HCT116 (cell line): ENCODE measurements at regions not wholly inside any gene's neighbourhood (a gene's known extent, or its start where the extent isn't known, plus 50 kb on each side); places are given as distances from the start of the nearest gene placed in this dataset.

ENCODE experiments used
- ATAC-seq: fragments of 200-7000 bp; cut with Tn5 transposase; 2 replicates; pipeline ENCODE4 v1.9.1; 2020; ENCODE audit warnings: mild to moderate bottlenecking, moderate library complexity
- BruUV-seq: library from RNA; stranded (reverse); fragments of 400-500 nt; replicated peaks from 2 replicates; lab custom pipeline; 2021; lab: Mats Ljungman, UMichigan
- CTCF ChIA-PET: fragments of 300-600 bp; sonication (Branson Sonifier 250); formaldehyde crosslinking; loops from one replicate; lab custom pipeline; 2021; ENCODE audit warnings: antibody characterized with exemption; lab: Charles Lee
- POLR2A ChIA-PET: fragments of 300-600, 350-600 bp; sonication (Branson Sonifier 250); formaldehyde crosslinking; loops from one replicate; lab custom pipeline; 2021; ENCODE audit warnings: antibody characterized with exemption; lab: Charles Lee
- RAD21 ChIA-PET, 2 experiments: fragments of 300-600 bp; sonication (Branson Sonifier 250); formaldehyde crosslinking; loops; one replicate each; lab custom pipeline; 2023; ENCODE audit warnings: low total read pairs in 2 of 2; ENCODE audit not compliant: uncharacterized antibody in 2 of 2, unreplicated experiment in 2 of 2, low non-redundant PET in 1 of 2; lab: Charles Lee
- DNase-seq: peaks from one replicate; pipeline ENCODE4 v3.0.0-alpha.2; 2010; ENCODE audit warnings: low read depth, low spot score
- H2AFZ ChIP-seq: fragments of 200-600 bp; shearing (Covaris generic), sonication (generic); 2 replicates; pipeline ENCODE4 v1.6.1; 2017; ENCODE audit warnings: low read depth, mixed run types, mixed read lengths, antibody characterized with exemption, low read length; ENCODE audit not compliant: poor library complexity, severe bottlenecking
- H3K27ac ChIP-seq: 2 replicates; pipeline ENCODE4 v1.5.1; 2012; ENCODE audit warnings: low read depth, low read length
- H3K27me3 ChIP-seq: fragments of 200-600 bp; sonication (generic); 2 replicates; pipeline ENCODE4 v1.6.1; 2016; ENCODE audit warnings: mixed run types, low read length, mixed read lengths; ENCODE audit not compliant: insufficient read depth
- H3K36me3 ChIP-seq, 2 experiments: fragments of 200-500 bp in 1 of 2; fragments of 200-600 bp in 1 of 2; sonication (Bioruptor generic) in 1 of 2; sonication (generic) in 1 of 2; 2 replicates each; pipeline versions ENCODE4 v1.5.1 to v1.6.1; 2014 to 2016; ENCODE audit warnings: low read length in 2 of 2, inconsistent platforms in 1 of 2, mixed read lengths in 1 of 2, mixed run types in 1 of 2; ENCODE audit not compliant: insufficient read depth in 2 of 2, control insufficient read depth in 1 of 2
- H3K4me1 ChIP-seq, 2 experiments: fragments of 200-600 bp in 1 of 2; sonication (generic) in 1 of 2; 2 replicates each; pipeline versions ENCODE4 v1.5.1 to v1.6.1; 2012 to 2017; ENCODE audit warnings: low read length in 2 of 2, inconsistent platforms in 1 of 2, mild to moderate bottlenecking in 1 of 2, mixed read lengths in 1 of 2, mixed run types in 1 of 2, moderate library complexity in 1 of 2; ENCODE audit not compliant: insufficient read depth in 2 of 2, control insufficient read depth in 1 of 2
- H3K4me2 ChIP-seq: fragments of 200-600 bp; sonication (generic); 2 replicates; pipeline ENCODE4 v1.6.1; 2017; ENCODE audit warnings: mixed run types, low read length, mixed read lengths
- H3K4me3 ChIP-seq, 2 experiments: fragments of 200-600 bp in 1 of 2; sonication (generic) in 1 of 2; replicated peaks in 1 of 2; 2 replicates each; pipeline ENCODE4 v1.5.1; 2011 to 2016; ENCODE audit warnings: low read length in 2 of 2, control low read depth in 1 of 2, low read depth in 1 of 2, mild to moderate bottlenecking in 1 of 2, mixed read lengths in 1 of 2, mixed run types in 1 of 2
- H3K79me2 ChIP-seq: fragments of 200-600 bp; sonication (generic); 2 replicates; pipeline ENCODE4 v1.6.1; 2017; ENCODE audit warnings: mild to moderate bottlenecking, mixed run types, low read length, moderate library complexity, mixed read lengths; ENCODE audit not compliant: insufficient read depth
- H3K9ac ChIP-seq: fragments of 200-600 bp; sonication (generic); 2 replicates; pipeline ENCODE4 v1.6.1; 2016; ENCODE audit warnings: low read length, mixed read lengths
- H3K9me2 ChIP-seq: fragments of 200-600 bp; sonication (generic), shearing (Covaris generic); 2 replicates; pipeline ENCODE4 v1.6.1; 2017; ENCODE audit warnings: mixed run types, mild to moderate bottlenecking, moderate library complexity; ENCODE audit not compliant: insufficient read depth
- H3K9me3 ChIP-seq, 2 experiments: fragments of 200-500 bp in 1 of 2; fragments of 200-600 bp in 1 of 2; sonication (Bioruptor generic) in 1 of 2; sonication (generic) in 1 of 2; 2 replicates each; pipeline ENCODE4 v1.6.1; 2014 to 2017; ENCODE audit warnings: low read length in 2 of 2, mixed read lengths in 2 of 2, inconsistent platforms in 1 of 2, low read depth in 1 of 2, mild to moderate bottlenecking in 1 of 2, mixed run types in 1 of 2, moderate library complexity in 1 of 2; ENCODE audit not compliant: control insufficient read depth in 1 of 2, insufficient read depth in 1 of 2
- H4K20me1 ChIP-seq: fragments of 200-600 bp; sonication (generic), shearing (Covaris generic); 2 replicates; pipeline ENCODE4 v1.6.1; 2017; ENCODE audit warnings: mixed run types, mild to moderate bottlenecking, moderate library complexity; ENCODE audit not compliant: insufficient read depth
- CEBPB ChIP-seq: IDR thresholded peaks from 2 replicates; pipeline ENCODE4 v1.6.1; 2012; ENCODE audit warnings: low read depth
- EZH2 ChIP-seq: fragments of 200-600 bp; sonication (generic); IDR thresholded peaks from 2 replicates; pipeline ENCODE4 v1.6.1; 2017; ENCODE audit warnings: antibody characterized with exemption, mixed run types
- EZH2phosphoT487 ChIP-seq: fragments of 200-600 bp; IDR thresholded peaks from 2 replicates; pipeline ENCODE4 v1.6.1; 2018; ENCODE audit warnings: antibody characterized with exemption, borderline replicate concordance
- FOSL1 ChIP-seq: IDR thresholded peaks from 2 replicates; pipeline ENCODE4 v1.6.1; 2012; ENCODE audit warnings: low read depth
- SIN3A ChIP-seq: IDR thresholded peaks from 2 replicates; pipeline ENCODE4 v1.6.1; 2012; ENCODE audit warnings: low read depth
- TCF7L2 ChIP-seq: IDR thresholded peaks from 2 replicates; pipeline ENCODE4 v1.7.0; 2011; ENCODE audit warnings: borderline replicate concordance, inconsistent platforms; ENCODE audit not compliant: insufficient read depth, insufficient read length; ENCODE audit errors: extremely low read depth
- ZFX ChIP-seq: fragments of 450-650 bp; IDR thresholded peaks from 2 replicates; pipeline ENCODE4 v1.6.1; 2017
- ZNF274 ChIP-seq: fragments of 200-500 bp; sonication (Bioruptor generic); IDR thresholded peaks from 2 replicates; pipeline ENCODE4 v1.6.1; 2014; ENCODE audit warnings: mild to moderate bottlenecking, low read depth, low read length, inconsistent platforms
- intact Hi-C: fragments of 100-400 bp; cut with micrococcal nuclease; formaldehyde crosslinking; loops from 2 replicates; pipeline ENCODE4 v1.10.0; 2022
- TF ChIP-seq, protein P1 (sequence below), 3 experiments: fragments of 200-600 bp in 1 of 3; sonication (generic) in 1 of 3; IDR thresholded peaks in 2 of 3; conservative IDR thresholded peaks in 1 of 3; 2 replicates each; pipeline ENCODE4 v1.5.1; 2012 to 2017; ENCODE audit warnings: low read depth in 2 of 3, low read length in 2 of 3, antibody characterized with exemption in 1 of 3, borderline replicate concordance in 1 of 3, control low read depth in 1 of 3, mild to moderate bottlenecking in 1 of 3, mixed read lengths in 1 of 3, mixed run types in 1 of 3, moderate library complexity in 1 of 3; ENCODE audit not compliant: insufficient read depth in 1 of 3
- TF ChIP-seq, protein P2 (sequence below): IDR thresholded peaks from 2 replicates; pipeline ENCODE4 v1.6.1; 2012
- TF ChIP-seq, protein P3 (sequence below): IDR thresholded peaks from 2 replicates; pipeline ENCODE4 v1.6.1; 2011; ENCODE audit warnings: mild to moderate bottlenecking, low read length, moderate library complexity; ENCODE audit not compliant: insufficient replicate concordance; ENCODE audit errors: extremely low read depth

DNA sequence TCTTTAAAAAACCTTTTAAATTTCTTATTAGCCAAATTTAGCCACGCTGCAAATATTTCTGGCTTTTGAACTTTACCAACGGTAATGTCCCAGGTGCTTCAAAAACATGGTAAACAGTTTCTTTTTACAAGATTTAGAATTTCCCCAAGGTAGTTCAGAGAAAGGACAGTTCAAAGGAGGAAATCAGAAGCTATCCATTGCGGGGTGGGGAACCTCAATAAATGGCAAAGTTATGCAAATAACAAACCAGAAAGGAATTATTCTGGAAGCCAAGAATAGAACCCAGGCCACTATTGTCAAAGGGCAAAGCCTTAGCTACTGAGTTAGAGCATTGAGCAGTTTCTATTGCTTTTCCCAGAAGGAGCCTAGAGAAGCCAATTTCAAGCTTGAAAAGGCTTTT is 62.3 kb downstream of the PDE6H start:
- no peaks in the 10 kb centered on the region for H3K4me1 ChIP-seq
- no peaks in the 10 kb centered on the region; the same call in 1 of the 2 replicates for H4K20me1 ChIP-seq
- H3K27ac ChIP-seq, result no peak overlapping the region
- ChIA-PET POLR2A (no interaction called here), CTCF (no interaction called here), RAD21 (no interaction called here)
- no peaks in the 10 kb centered on the region for H3K36me3 ChIP-seq
- intact Hi-C loops, result no loop called here
- H3K9me3 ChIP-seq, result no peaks in the 10 kb centered on the region
- H3K79me2 ChIP-seq, result no peaks in the 10 kb centered on the region
- ATAC-seq (no peak), DNase-seq (no peak)
- no TSS peak for BruUV-seq
- TF ChIP-seq, protein P1, sequence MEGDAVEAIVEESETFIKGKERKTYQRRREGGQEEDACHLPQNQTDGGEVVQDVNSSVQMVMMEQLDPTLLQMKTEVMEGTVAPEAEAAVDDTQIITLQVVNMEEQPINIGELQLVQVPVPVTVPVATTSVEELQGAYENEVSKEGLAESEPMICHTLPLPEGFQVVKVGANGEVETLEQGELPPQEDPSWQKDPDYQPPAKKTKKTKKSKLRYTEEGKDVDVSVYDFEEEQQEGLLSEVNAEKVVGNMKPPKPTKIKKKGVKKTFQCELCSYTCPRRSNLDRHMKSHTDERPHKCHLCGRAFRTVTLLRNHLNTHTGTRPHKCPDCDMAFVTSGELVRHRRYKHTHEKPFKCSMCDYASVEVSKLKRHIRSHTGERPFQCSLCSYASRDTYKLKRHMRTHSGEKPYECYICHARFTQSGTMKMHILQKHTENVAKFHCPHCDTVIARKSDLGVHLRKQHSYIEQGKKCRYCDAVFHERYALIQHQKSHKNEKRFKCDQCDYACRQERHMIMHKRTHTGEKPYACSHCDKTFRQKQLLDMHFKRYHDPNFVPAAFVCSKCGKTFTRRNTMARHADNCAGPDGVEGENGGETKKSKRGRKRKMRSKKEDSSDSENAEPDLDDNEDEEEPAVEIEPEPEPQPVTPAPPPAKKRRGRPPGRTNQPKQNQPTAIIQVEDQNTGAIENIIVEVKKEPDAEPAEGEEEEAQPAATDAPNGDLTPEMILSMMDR (IDR thresholded peaks at IDR 0.05 in 2 of 3, conservative IDR thresholded peaks at IDR 0.05 in 1 of 3; ENCODE audit: borderline replicate concordance in 1 of 3, insufficient read depth in 1 of 3, low read depth in 2 of 3, low read length in 2 of 3), result no peak
- TF ChIP-seq ZNF274, result no peak
- TF ChIP-seq TCF7L2, result no peak
- TF ChIP-seq, protein P2, sequence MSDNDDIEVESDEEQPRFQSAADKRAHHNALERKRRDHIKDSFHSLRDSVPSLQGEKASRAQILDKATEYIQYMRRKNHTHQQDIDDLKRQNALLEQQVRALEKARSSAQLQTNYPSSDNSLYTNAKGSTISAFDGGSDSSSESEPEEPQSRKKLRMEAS, result no peak
- TF ChIP-seq ZFX, result no peak
- TF ChIP-seq, protein P3, sequence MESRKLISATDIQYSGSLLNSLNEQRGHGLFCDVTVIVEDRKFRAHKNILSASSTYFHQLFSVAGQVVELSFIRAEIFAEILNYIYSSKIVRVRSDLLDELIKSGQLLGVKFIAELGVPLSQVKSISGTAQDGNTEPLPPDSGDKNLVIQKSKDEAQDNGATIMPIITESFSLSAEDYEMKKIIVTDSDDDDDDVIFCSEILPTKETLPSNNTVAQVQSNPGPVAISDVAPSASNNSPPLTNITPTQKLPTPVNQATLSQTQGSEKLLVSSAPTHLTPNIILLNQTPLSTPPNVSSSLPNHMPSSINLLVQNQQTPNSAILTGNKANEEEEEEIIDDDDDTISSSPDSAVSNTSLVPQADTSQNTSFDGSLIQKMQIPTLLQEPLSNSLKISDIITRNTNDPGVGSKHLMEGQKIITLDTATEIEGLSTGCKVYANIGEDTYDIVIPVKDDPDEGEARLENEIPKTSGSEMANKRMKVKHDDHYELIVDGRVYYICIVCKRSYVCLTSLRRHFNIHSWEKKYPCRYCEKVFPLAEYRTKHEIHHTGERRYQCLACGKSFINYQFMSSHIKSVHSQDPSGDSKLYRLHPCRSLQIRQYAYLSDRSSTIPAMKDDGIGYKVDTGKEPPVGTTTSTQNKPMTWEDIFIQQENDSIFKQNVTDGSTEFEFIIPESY, result no peak
- no peak for TF ChIP-seq EZH2phosphoT487
- TF ChIP-seq SIN3A, result no peak
- no peak for TF ChIP-seq EZH2
- no peak for TF ChIP-seq FOSL1
- TF ChIP-seq CEBPB, result no peak
- H3K4me3 ChIP-seq, result no peak overlapping the region
- no peaks in the 10 kb centered on the region for H3K9me2 ChIP-seq
- no peak overlapping the region for H2AFZ ChIP-seq
- no peak overlapping the region for H3K9ac ChIP-seq
- H3K4me2 ChIP-seq, result no peak overlapping the region
- H3K27me3 ChIP-seq, result peaks cover 63% of the 10 kb centered on the region
